Left hindlimb (tissue), 1 donor: ENCODE measurements at regions not wholly inside any gene's neighbourhood (a gene's known extent, or its start where the extent isn't known, plus 50 kb on each side); places are given as distances from the start of the nearest gene placed in this dataset.
"Not testable (repeated sequence)": the region's sequence is repeated elsewhere in the genome, so short reads cannot be mapped to it uniquely, and the experiment has no call there.

ENCODE experiments used
- DNase-seq: peaks from one replicate; pipeline ENCODE4 v3.0.0-alpha.2; 2018

DNA sequence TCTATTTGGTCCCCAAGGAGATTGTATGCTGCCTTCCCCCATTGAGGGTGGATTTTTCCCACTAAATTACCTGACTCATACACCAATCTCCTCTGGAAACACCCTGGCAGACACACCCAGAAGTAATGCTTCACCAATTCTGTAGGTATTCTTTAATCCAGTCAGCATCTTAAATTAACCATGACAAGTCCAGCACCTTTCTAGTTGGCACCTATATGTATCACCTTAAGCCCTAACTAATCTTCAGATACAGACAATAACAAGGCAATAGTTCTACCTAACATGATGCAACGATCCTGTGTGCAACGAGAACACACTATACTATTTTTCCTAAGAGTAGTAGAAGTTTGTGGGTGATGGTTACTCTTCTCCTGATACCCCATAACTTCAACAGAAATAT is 473.3 kb upstream of the NPAP1 start:
- not testable (repeated sequence) for DNase-seq

- not testable (repeated sequence) for DNase-seq
Measured at GRCh38 chr15:24211742-24212476, 463.7 kb upstream of the NPAP1 start.

GRCh38 chr15:24223739-24224138 is 451.8 kb upstream of the NPAP1 start:
- DNase-seq, result no peak

DNA sequence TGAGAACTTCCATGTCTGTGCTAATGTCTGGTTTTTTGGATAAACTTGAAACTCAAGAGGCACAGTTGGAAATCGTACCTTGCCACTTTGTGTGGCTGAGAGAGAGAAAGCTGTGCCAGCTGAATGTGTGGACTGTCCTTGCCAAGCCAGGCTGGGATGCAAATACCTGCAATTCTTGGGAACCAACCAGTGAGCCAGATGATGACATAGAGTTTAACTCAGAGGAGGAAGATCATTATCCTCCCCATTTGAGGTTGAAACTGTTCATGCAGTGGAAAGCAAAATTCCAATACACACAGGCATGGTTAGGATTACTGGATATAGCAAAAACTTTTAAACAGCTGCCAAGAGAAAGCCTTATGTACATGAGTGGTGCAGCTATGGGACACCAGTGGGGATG is 451.4 kb upstream of the NPAP1 start:
- no peak for DNase-seq

DNA sequence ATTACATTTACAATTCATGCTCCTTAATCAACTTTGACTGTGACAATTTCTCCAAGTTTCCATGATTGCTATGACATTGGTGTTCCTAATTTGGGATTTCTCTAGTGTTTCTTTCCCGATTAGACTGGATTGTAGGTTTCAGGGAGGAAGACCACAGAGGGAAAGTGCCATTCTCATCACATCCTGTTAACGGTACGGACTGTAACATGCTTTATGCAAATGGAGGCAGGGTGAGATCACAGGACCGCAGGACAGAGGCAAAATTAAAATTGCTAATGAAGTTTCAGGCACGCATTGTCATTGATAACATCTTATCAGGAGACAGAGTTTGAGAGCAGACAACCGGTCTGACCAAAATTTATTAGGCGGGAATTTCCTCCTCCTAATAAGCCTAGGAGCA is 446.7 kb upstream of the NPAP1 start:
- DNase-seq, result not testable (repeated sequence)

- not testable (repeated sequence) for DNase-seq
Measured at GRCh38 chr15:24233134-24233533, 442.4 kb upstream of the NPAP1 start.

DNA sequence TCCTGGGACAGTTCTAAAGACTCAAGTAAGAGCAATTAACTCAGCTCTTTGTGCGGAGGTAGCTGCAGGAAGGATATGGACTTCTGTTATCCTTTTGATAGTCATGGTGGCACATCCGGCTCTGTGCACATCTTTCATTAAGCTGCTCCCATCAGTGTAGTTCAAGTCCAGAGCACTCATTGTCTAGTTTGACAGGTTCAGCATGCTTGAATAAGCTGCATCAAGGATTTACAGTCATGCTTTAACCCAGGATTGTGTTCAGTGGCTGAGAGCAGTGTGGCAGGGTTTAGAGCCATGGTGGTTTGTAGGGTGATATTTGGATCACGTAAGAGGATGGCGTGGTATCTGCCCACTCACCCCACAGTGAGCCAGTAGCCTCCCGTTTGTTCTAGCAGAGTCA is 435.0 kb upstream of the NPAP1 start:
- DNase-seq, result not testable (repeated sequence)

GRCh38 chr15:24259106-24259505 is 416.5 kb upstream of the NPAP1 start:
- DNase-seq, result not testable (repeated sequence)

DNA sequence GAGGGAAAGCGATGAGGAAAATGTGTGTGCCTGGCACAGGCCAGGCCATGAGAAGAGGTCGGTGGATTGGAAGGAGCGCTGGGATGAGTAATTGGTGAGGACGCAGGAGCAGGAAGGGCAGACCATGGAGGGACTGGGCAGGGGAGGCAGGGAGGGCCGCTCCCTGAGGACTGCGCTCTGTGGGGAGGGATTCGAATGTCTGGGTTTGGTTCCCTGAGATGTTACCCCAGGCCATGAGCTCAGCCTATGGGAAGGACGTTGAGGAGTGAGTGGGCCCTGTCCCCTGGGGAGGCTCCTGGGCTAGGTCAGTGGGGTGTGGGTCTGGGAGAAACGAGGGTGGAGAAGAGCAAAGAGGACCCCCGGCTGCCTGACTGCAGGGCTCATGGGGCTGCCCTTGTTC is 415.2 kb upstream of the NPAP1 start:
- DNase-seq, result not testable (repeated sequence)

- DNase-seq, result not testable (repeated sequence)
Measured at GRCh38 chr15:24260854-24261253, 414.7 kb upstream of the NPAP1 start.

DNA sequence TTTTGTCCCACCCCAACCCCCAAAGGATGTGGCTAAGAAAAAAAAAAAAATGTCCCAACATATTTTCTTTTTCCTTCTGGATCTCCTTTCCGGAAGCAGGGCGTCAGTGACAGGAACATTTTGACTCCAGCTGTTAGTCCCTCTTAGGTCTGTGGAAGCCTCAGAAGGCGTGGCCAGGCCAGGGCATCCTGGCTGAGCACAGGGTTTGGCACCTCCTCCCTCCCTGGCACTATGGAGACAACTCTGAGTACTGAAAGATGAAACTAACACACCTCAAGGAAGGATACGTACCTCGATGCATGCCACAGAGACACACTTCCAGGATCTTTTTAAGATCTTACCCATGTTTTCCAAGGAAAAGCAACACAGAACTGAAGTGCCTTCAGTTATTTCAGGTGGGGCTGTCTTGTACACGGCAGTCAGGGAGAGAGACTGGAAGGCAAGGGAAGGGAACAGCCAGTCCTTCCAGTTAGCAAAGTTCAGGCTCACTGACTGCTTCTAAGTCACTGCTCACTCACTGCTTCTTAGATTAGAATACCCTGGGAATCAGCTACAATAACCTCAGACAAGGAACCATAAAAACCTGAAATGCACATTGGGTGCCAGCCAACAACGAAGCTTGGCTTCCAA is 406.9 kb upstream of the NPAP1 start:
- DNase-seq, result not testable (repeated sequence)

DNA sequence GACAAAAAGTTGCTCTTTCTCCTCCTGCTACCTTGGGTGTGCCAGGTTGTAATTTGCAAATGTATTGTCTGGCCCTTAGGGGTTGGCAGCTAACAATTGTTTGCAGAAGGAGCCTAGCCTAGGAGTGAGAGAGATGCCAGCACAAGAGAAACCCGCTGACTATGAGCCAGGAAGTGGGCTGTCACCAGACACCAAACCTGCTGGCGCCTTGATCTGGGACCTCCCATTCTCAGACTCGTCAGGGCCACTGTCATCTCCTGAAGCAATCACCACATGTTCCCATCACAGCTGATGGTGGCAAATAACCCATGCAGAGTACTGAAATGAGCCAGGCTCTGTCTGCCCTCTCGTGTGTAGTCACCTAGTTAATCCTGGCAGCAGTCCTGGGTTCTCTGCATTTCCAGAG is 406.4 kb upstream of the NPAP1 start:
- DNase-seq, result no peak

DNA sequence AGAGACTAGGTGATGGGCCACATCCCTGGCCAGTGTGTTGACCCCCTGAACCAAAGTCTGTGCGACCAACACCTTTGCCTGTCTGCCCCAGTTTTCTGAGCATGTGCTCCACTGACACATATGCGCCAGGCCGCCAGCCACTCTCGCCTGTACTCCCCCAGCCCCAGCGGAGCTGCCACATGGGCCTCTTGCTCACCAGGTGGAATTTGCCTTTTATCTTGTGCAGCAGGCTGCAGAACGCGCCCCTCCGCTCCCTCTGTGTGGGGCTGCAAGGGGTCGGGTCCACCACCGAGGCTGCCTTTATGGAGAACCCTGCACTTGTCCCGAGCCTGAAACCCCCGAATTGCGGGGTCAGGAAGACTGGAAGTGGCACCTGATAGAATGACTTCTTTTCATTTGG is 405.7 kb upstream of the NPAP1 start:
- no peak for DNase-seq

DNA sequence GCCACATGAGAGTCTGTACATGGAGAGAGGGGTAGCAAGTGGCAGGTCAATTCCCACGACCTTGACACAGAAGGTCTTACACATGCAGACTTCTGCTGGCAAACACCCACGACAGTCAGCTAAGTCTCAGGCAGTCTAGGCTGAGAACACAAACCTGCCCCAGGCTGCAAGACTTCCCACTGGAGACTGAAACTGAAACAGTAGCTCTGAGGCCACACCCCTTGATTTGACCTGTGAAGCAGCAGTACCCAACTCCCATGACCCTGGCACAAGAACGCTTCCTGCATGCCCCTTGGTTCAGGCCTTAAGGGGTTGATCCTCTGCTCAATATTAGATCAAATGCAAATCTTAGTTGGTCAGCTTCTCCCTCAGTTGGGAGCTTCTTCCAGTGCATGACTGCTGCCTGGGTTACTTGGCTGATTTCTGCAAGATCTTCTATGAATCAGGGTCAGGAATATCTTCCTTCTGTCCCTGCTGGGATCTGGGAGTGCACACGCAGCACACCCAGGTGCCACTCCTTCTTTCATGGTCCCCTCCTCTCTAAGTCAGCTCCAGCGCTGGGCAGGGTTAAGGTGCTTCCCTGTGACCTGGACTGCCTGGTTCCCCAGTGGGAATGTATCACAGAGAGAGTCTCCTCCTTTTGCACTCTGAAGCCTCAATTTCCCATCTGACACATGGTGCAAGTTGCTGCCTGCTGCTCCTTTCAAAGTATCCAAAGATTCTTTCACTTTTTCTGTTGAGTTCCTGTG is 403.9 kb upstream of the NPAP1 start:
- DNase-seq, result not testable (repeated sequence)

DNA sequence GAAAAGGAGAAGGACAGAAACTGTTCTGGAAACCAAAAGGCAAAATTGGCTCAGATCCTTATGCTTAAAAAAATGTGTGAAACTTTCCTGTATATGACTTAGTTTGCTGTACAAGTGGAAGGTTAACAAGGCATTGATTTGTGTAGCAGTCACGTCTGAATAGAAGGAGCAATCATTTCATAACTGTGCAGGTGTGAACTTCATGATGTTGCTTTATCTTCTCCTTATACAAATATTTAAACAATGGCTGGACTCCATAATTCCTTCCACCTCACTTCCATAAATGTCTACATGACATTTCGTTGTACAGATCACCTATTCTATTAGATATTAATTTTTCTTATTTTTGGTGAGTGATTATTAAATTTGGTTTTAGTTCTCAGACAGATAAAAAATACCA is 382.7 kb upstream of the NPAP1 start:
- no peak for DNase-seq

DNA sequence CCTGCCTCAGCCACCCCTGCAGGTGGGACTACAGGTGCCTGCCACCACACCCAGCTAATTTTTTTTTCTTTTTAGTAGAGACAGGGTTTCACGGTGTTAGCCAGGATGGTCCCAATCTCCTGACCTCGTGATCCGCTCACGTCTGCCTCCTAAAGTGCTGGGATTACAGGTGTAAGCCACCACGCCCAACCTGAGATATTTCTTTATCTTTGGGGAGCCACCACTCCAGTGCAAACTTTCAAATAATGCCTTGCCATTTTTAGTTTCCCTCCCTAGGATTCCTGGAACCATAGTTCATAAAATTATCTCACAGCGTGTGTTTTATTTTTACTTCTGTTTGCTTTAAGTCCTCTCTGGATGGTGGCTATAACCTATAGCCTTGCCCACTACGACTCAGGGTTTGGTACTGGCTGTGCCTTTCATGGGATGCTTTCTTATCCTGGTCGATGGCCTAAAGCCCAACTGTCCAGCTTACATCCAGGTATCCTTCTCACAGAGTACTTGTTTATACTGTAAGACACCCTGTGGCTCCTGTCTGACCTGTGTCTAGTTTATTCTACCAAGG is 374.7 kb upstream of the NPAP1 start:
- not testable (repeated sequence) for DNase-seq

DNA sequence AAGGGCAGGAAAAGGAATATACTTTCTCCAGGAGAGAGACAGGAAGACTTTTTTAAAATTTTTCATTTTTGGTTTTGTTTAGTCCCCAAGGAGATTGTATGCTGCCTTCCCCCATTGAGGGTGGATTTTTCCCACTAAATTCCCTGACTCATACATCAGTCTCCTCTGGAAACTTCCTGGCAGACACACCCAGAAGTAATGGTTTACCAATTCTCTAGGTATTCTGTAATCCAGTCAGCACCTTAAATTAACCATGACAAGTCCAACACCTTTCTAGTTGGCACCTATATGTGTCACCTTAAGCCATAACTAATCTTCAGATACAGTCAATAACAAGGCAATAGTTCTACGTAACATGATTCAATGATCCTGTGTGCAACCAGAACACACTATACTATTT is 373.6 kb upstream of the NPAP1 start:
- not testable (repeated sequence) for DNase-seq

DNA sequence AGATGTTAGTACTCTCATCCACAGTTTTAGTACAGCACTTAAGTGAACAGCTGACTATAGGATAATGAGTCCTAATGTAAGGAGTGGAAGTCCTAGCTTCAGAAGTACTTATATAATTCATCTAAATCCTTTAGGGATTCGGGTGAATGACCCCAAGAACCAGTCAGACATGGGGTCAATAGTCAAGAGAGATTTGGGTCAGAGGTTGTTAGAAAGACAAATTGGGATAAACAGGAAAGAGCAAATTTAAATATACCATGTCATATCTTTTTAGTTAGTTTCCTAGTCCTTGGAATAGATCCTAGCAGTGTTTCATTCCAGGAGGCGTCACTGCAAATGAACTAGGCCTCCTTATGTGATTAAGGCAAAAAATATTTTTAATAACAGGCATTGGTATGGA is 370.8 kb upstream of the NPAP1 start:
- not testable (repeated sequence) for DNase-seq

GRCh38 chr15:24305643-24306042 is 369.9 kb upstream of the NPAP1 start:
- not testable (repeated sequence) for DNase-seq

GRCh38 chr15:24309700-24310099 is 365.9 kb upstream of the NPAP1 start:
- DNase-seq, result not testable (repeated sequence)

DNA sequence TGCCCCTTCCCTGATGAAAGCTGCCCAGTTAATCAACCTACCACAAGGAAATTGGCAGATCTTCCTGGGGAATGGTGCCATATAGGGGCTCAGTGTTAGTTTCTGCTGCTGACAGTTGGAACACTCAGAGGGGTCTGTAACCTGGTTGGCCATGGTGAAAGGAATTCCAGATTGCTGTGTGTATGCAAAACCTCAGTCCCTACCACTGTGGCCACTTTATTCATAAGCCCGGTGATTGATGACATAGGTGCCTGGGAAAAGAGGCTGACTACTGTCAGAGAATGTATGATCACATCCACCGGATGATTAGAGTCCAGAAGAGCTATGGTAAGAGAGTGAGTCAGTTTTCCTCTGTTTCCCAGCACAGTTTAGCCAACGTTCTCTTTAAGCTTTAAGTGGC is 363.9 kb upstream of the NPAP1 start:
- not testable (repeated sequence) for DNase-seq

GRCh38 chr15:24316326-24316725 is 359.2 kb upstream of the NPAP1 start:
- not testable (repeated sequence) for DNase-seq

- no peak for DNase-seq
Measured at GRCh38 chr15:24318981-24319380, 356.6 kb upstream of the NPAP1 start.
